H9 (cell line): ENCODE measurements at regions not wholly inside any gene's neighbourhood (a gene's known extent, or its start where the extent isn't known, plus 50 kb on each side); places are given as distances from the start of the nearest gene placed in this dataset.

ENCODE experiments used
- DNase-seq: peaks from one replicate; pipeline ENCODE4 v3.0.0-alpha.2; 2017
- H2AFZ ChIP-seq: one replicate; pipeline ENCODE4 v1.6.1; 2013; ENCODE audit warnings: mild to moderate bottlenecking, low read length, control low read depth, moderate library complexity
- H2AK5ac ChIP-seq: 2 replicates; pipeline ENCODE4 v1.6.1; 2013; ENCODE audit warnings: low read length, control low read depth, mixed read lengths; ENCODE audit not compliant: insufficient read length
- H2BK120ac ChIP-seq: one replicate; pipeline ENCODE4 v1.6.1; 2013; ENCODE audit warnings: low read depth, mild to moderate bottlenecking, low read length, control low read depth, inconsistent platforms; ENCODE audit not compliant: poor library complexity, severe bottlenecking
- H2BK12ac ChIP-seq: 2 replicates; pipeline ENCODE4 v1.6.1; 2013; ENCODE audit warnings: low read length, control low read depth, mixed read lengths, low read depth; ENCODE audit not compliant: insufficient read length
- H2BK15ac ChIP-seq: 2 replicates; pipeline ENCODE4 v1.6.1; 2013; ENCODE audit warnings: low read depth, low read length, control low read depth
- H2BK20ac ChIP-seq: one replicate; pipeline ENCODE4 v1.6.1; 2013; ENCODE audit warnings: low read depth, mild to moderate bottlenecking, low read length, control low read depth, inconsistent platforms; ENCODE audit not compliant: poor library complexity, severe bottlenecking
- H2BK5ac ChIP-seq: 2 replicates; pipeline ENCODE4 v1.6.1; 2013; ENCODE audit warnings: low read length, control low read depth, mixed read lengths; ENCODE audit not compliant: insufficient read length
- H3K14ac ChIP-seq: 2 replicates; pipeline ENCODE4 v1.6.1; 2013; ENCODE audit warnings: low read length, control low read depth; ENCODE audit not compliant: insufficient read depth
- H3K18ac ChIP-seq: 2 replicates; pipeline ENCODE4 v1.6.1; 2013; ENCODE audit warnings: low read depth, mild to moderate bottlenecking, mixed read lengths, low read length, control low read depth; ENCODE audit not compliant: insufficient read length
- H3K23ac ChIP-seq: 2 replicates; pipeline ENCODE4 v1.6.1; 2013; ENCODE audit warnings: low read length, control low read depth, mixed read lengths, low read depth; ENCODE audit not compliant: insufficient read length
- H3K23me2 ChIP-seq: 2 replicates; pipeline ENCODE4 v1.6.1; 2013; ENCODE audit warnings: low read depth, mild to moderate bottlenecking, mixed read lengths, low read length, control low read depth; ENCODE audit not compliant: insufficient read length, poor library complexity, severe bottlenecking
- H3K27ac ChIP-seq: 2 replicates; pipeline ENCODE4 v1.5.1; 2013; ENCODE audit warnings: low read length, control low read depth, mixed read lengths, low read depth; ENCODE audit not compliant: insufficient read length
- H3K27me3 ChIP-seq: 2 replicates; pipeline ENCODE4 v1.6.1; 2013; ENCODE audit warnings: low read length, control low read depth, inconsistent platforms; ENCODE audit not compliant: insufficient read depth
- H3K4ac ChIP-seq: 2 replicates; pipeline ENCODE4 v1.6.1; 2013; ENCODE audit warnings: low read depth, mild to moderate bottlenecking, control low read depth, inconsistent platforms, low read length, moderate library complexity
- H3K4me1 ChIP-seq: 2 replicates; pipeline ENCODE4 v1.6.1; 2013; ENCODE audit warnings: low read length, control low read depth, inconsistent platforms; ENCODE audit not compliant: insufficient read depth
- H3K4me2 ChIP-seq: 2 replicates; pipeline ENCODE4 v1.6.1; 2013; ENCODE audit warnings: low read length, control low read depth, mixed read lengths; ENCODE audit not compliant: insufficient read length, insufficient read depth
- H3K56ac ChIP-seq: 2 replicates; pipeline ENCODE4 v1.6.1; 2013; ENCODE audit warnings: low read depth, mild to moderate bottlenecking, mixed read lengths, low read length, control low read depth; ENCODE audit not compliant: insufficient read length
- H3K79me1 ChIP-seq: 2 replicates; pipeline ENCODE4 v1.6.1; 2013; ENCODE audit warnings: low read depth, mild to moderate bottlenecking, moderate library complexity, low read length, control low read depth, inconsistent platforms; ENCODE audit not compliant: insufficient read depth, poor library complexity, severe bottlenecking
- H3K79me2 ChIP-seq: 2 replicates; pipeline ENCODE4 v1.6.1; 2013; ENCODE audit warnings: low read length, control low read depth, inconsistent platforms; ENCODE audit not compliant: insufficient read depth
- H3K9ac ChIP-seq: 2 replicates; pipeline ENCODE4 v1.6.1; 2013; ENCODE audit warnings: low read length, control low read depth, mixed read lengths; ENCODE audit not compliant: insufficient read length; ENCODE audit errors: extremely low read depth
- H3K9me3 ChIP-seq: one replicate; pipeline ENCODE4 v1.6.1; 2013; ENCODE audit warnings: low read depth, low read length, inconsistent platforms; ENCODE audit not compliant: control insufficient read depth
- H3T11ph ChIP-seq: one replicate; pipeline ENCODE4 v1.6.1; 2013; ENCODE audit warnings: mild to moderate bottlenecking, low read length, control low read depth, inconsistent platforms
- H4K20me1 ChIP-seq: one replicate; pipeline ENCODE4 v1.6.1; 2013; ENCODE audit not compliant: control insufficient read depth, insufficient read length, insufficient read depth
- H4K5ac ChIP-seq: 2 replicates; pipeline ENCODE4 v1.6.1; 2013; ENCODE audit warnings: low read depth, mild to moderate bottlenecking, mixed read lengths, low read length, control low read depth; ENCODE audit not compliant: insufficient read length
- H4K8ac ChIP-seq: replicated peaks from 2 replicates; pipeline ENCODE4 v1.6.1; 2013; ENCODE audit warnings: low read length, control low read depth, mixed read lengths, low read depth; ENCODE audit not compliant: insufficient read length
- H4K91ac ChIP-seq: 2 replicates; pipeline ENCODE4 v1.6.1; 2013; ENCODE audit warnings: low read depth, mild to moderate bottlenecking, moderate library complexity, mixed read lengths, low read length, control low read depth; ENCODE audit not compliant: insufficient read length
- H3K27ac Mint-ChIP-seq, 3 experiments: 2 replicates in 2 of 3; 3 replicates in 1 of 3; pipeline ENCODE4 v1.8.0; 2020 to 2021; ENCODE audit warnings: mixed read lengths in 3 of 3, mild to moderate bottlenecking in 1 of 3, moderate library complexity in 1 of 3
- H3K27me3 Mint-ChIP-seq: 2 replicates; pipeline ENCODE4 v1.8.0; 2021; ENCODE audit warnings: low read depth, mild to moderate bottlenecking, moderate library complexity, mixed read lengths
- H3K36me3 Mint-ChIP-seq, 3 experiments: 2 replicates in 2 of 3; 3 replicates in 1 of 3; pipeline ENCODE4 v1.8.0; 2020 to 2021; ENCODE audit warnings: low read depth in 3 of 3, mixed read lengths in 3 of 3; ENCODE audit not compliant: insufficient read depth in 1 of 3
- H3K4me1 Mint-ChIP-seq, 2 experiments: 2 replicates each; pipeline ENCODE4 v1.8.0; 2020; ENCODE audit warnings: mixed read lengths in 2 of 2
- H3K4me3 Mint-ChIP-seq, 2 experiments: 2 replicates in 1 of 2; 3 replicates in 1 of 2; pipeline ENCODE4 v1.8.0; 2020 to 2021; ENCODE audit warnings: mild to moderate bottlenecking in 2 of 2, mixed read lengths in 2 of 2, moderate library complexity in 1 of 2
- H3K9me3 Mint-ChIP-seq, 2 experiments: 2 replicates in 1 of 2; 3 replicates in 1 of 2; pipeline ENCODE4 v1.8.0; 2020; ENCODE audit warnings: mild to moderate bottlenecking in 2 of 2, mixed read lengths in 2 of 2, moderate library complexity in 1 of 2
- WGBS: extraction: QIAGEN DNeasy Blood & Tissue Kit; methylation state at CpG from one replicate; pipeline ENCODE4 v1.1.7; 2013; ENCODE audit warnings: missing lambda C conversion rate, low lambda C conversion rate, mixed read lengths; ENCODE audit not compliant: insufficient read length; ENCODE audit errors: extremely low coverage; 5-methylcytosine and 5-hydroxymethylcytosine counted together
- TF ChIP-seq, protein P1 (sequence below): fragments of 200-600 bp; sonication (generic); conservative IDR thresholded peaks from 3 replicates; pipeline ENCODE4 v1.8.0; 2021; ENCODE audit warnings: antibody characterized with exemption, mild to moderate bottlenecking

GRCh38 chr1:19006837-19007271, 50.4 kb upstream of the IFFO2 start:
- Mint-ChIP-seq H3K4me3 (no peak overlapping the region), H3K9me3 (peaks cover 5 to 8% of the 10 kb centered on the region in 2 experiments), H3K27ac (peak overlapping the region in 1 of 3 experiments; percentile 22; a peak in 1 of 7 replicates), H3K27me3 (peaks cover 14% of the 10 kb centered on the region), H3K36me3 (peaks cover 0 to 6% (median 3%) of the 10 kb centered on the region in 3 experiments; a peak in 4 of 7 replicates), H3K4me1 (peaks cover 31 to 39% of the 10 kb centered on the region in 2 experiments)
- Histone ChIP-seq H4K20me1 (peaks cover 2% of the 10 kb centered on the region), H2BK20ac (no peak overlapping the region), H3K79me2 (no peaks in the 10 kb centered on the region), H3K27ac (no peak overlapping the region), H3K23me2 (no peaks in the 10 kb centered on the region), H3K9ac (no peak overlapping the region), H3K4me1 (peaks cover 4% of the 10 kb centered on the region; the same call in 1 of the 2 replicates), H4K5ac (no peak overlapping the region), H2BK12ac (no peak overlapping the region), H3K4me2 (no peak overlapping the region), H2BK15ac (no peak overlapping the region), H3K4ac (no peak overlapping the region), H3T11ph (no peak overlapping the region), H2BK5ac (no peak overlapping the region), H4K91ac (no peak overlapping the region), H2BK120ac (no peak overlapping the region), H3K9me3 (no peaks in the 10 kb centered on the region), H3K23ac (no peak overlapping the region), H3K79me1 (no peaks in the 10 kb centered on the region), H2AFZ (no peak overlapping the region), H4K8ac (no peak overlapping the region), H3K27me3 (no peaks in the 10 kb centered on the region), H3K56ac (no peak overlapping the region), H3K14ac (no peak overlapping the region), H2AK5ac (no peak overlapping the region), H3K18ac (no peak overlapping the region)
- TF ChIP-seq, protein P1, sequence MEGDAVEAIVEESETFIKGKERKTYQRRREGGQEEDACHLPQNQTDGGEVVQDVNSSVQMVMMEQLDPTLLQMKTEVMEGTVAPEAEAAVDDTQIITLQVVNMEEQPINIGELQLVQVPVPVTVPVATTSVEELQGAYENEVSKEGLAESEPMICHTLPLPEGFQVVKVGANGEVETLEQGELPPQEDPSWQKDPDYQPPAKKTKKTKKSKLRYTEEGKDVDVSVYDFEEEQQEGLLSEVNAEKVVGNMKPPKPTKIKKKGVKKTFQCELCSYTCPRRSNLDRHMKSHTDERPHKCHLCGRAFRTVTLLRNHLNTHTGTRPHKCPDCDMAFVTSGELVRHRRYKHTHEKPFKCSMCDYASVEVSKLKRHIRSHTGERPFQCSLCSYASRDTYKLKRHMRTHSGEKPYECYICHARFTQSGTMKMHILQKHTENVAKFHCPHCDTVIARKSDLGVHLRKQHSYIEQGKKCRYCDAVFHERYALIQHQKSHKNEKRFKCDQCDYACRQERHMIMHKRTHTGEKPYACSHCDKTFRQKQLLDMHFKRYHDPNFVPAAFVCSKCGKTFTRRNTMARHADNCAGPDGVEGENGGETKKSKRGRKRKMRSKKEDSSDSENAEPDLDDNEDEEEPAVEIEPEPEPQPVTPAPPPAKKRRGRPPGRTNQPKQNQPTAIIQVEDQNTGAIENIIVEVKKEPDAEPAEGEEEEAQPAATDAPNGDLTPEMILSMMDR: no peak
- WGBS: no CpG with 5 or more reads among the region's 2 CpGs
- DNase-seq: no peak
